ENCODE measurements at regions not wholly inside any gene's neighbourhood (a gene's known extent, or its start where the extent isn't known, plus 50 kb on each side); places are given as distances from the start of the nearest gene placed in this dataset.

DNA sequence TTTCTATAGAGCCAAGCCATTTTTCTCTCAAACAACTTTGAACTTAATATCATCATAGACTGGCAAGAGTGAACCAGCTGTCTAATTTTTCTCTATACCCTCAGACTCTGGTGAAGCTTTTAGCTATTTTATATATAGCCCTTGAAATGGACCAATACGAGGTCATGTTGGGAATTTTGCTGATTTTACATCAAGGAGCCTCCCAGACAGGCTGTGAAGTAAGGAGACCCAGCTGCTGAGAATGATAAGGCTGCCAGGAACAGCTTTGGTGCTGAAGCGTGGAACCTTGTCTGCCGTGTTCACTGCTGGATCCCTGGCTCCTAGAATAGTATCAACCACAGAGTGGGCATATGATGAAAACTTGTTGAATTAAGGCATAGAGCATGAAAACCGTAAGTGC lies 326.2 kb upstream of the NAV3 start:
- Histone ChIP-seq H3K79me2 (ENCODE audit: insufficient read depth, low read length) (no peaks in the 10 kb centered on the region), H3K36me3 (ENCODE audit: insufficient read depth, low read length) (no peaks in the 10 kb centered on the region), H3K27ac (ENCODE audit: low read depth, low read length) (no peak overlapping the region), H3K9me3 (ENCODE audit: low read depth, low read length) (no peaks in the 10 kb centered on the region), H3K4me1 (ENCODE audit: insufficient read depth, low read length) (peaks cover 2% of the 10 kb centered on the region), H4K20me1 (ENCODE audit: insufficient read depth, low read length) (no peaks in the 10 kb centered on the region), H3K27me3 (ENCODE audit: insufficient read depth, low read length) (no peaks in the 10 kb centered on the region), H3K4me2 (ENCODE audit: insufficient read depth, low read length) (no peak overlapping the region), H3K4me3 (ENCODE audit: insufficient read depth, low read length) (no peak overlapping the region), H2AFZ (ENCODE audit: low read length) (no peak overlapping the region)
- no peak for DNase-seq (ENCODE audit: insufficient read length, low spot score, missing footprints)
- TF ChIP-seq, protein P1, sequence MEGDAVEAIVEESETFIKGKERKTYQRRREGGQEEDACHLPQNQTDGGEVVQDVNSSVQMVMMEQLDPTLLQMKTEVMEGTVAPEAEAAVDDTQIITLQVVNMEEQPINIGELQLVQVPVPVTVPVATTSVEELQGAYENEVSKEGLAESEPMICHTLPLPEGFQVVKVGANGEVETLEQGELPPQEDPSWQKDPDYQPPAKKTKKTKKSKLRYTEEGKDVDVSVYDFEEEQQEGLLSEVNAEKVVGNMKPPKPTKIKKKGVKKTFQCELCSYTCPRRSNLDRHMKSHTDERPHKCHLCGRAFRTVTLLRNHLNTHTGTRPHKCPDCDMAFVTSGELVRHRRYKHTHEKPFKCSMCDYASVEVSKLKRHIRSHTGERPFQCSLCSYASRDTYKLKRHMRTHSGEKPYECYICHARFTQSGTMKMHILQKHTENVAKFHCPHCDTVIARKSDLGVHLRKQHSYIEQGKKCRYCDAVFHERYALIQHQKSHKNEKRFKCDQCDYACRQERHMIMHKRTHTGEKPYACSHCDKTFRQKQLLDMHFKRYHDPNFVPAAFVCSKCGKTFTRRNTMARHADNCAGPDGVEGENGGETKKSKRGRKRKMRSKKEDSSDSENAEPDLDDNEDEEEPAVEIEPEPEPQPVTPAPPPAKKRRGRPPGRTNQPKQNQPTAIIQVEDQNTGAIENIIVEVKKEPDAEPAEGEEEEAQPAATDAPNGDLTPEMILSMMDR (IDR thresholded peaks at IDR 0.05; ENCODE audit: extremely low read depth, low read depth, low read length), result no peak

- H3K4me1 ChIP-seq (ENCODE audit: insufficient read depth, low read length), result peaks cover 2% of the 10 kb centered on the region
- no peaks in the 10 kb centered on the region for H3K9me3 ChIP-seq (ENCODE audit: low read depth, low read length)
- TF ChIP-seq, protein P1 (IDR thresholded peaks at IDR 0.05; ENCODE audit: extremely low read depth, low read depth, low read length), result no peak
- no peaks in the 10 kb centered on the region for H3K36me3 ChIP-seq (ENCODE audit: insufficient read depth, low read length)
- no peak for DNase-seq (ENCODE audit: insufficient read length, low spot score, missing footprints)
- H3K4me3 ChIP-seq (ENCODE audit: insufficient read depth, low read length), result no peak overlapping the region
- H3K27me3 ChIP-seq (ENCODE audit: insufficient read depth, low read length), result no peaks in the 10 kb centered on the region
- no peak overlapping the region for H3K27ac ChIP-seq (ENCODE audit: low read depth, low read length)
- no peaks in the 10 kb centered on the region for H3K79me2 ChIP-seq (ENCODE audit: insufficient read depth, low read length)
- H4K20me1 ChIP-seq (ENCODE audit: insufficient read depth, low read length), result no peaks in the 10 kb centered on the region
- H2AFZ ChIP-seq (ENCODE audit: low read length), result no peak overlapping the region
- no peak overlapping the region for H3K4me2 ChIP-seq (ENCODE audit: insufficient read depth, low read length)
These were observed 330.6 kb upstream of the NAV3 start for GRCh38 chr12:77500089-77500488.

GRCh38 chr12:77497647-77498046 lies 333.0 kb upstream of the NAV3 start:
- no peak overlapping the region for H3K4me3 ChIP-seq (ENCODE audit: insufficient read depth, low read length)
- no peak overlapping the region for H3K4me2 ChIP-seq (ENCODE audit: insufficient read depth, low read length)
- no peak overlapping the region for H2AFZ ChIP-seq (ENCODE audit: low read length)
- no peaks in the 10 kb centered on the region for H3K27me3 ChIP-seq (ENCODE audit: insufficient read depth, low read length)
- peaks cover 2% of the 10 kb centered on the region for H3K4me1 ChIP-seq (ENCODE audit: insufficient read depth, low read length)
- no peak for DNase-seq (ENCODE audit: insufficient read length, low spot score, missing footprints)
- no peaks in the 10 kb centered on the region for H3K79me2 ChIP-seq (ENCODE audit: insufficient read depth, low read length)
- no peaks in the 10 kb centered on the region for H4K20me1 ChIP-seq (ENCODE audit: insufficient read depth, low read length)
- H3K27ac ChIP-seq (ENCODE audit: low read depth, low read length), result no peak overlapping the region
- TF ChIP-seq, protein P1 (IDR thresholded peaks at IDR 0.05; ENCODE audit: extremely low read depth, low read depth, low read length), result no peak
- no peaks in the 10 kb centered on the region for H3K9me3 ChIP-seq (ENCODE audit: low read depth, low read length)
- no peaks in the 10 kb centered on the region for H3K36me3 ChIP-seq (ENCODE audit: insufficient read depth, low read length)

GRCh38 chr12:77496714-77497113 lies 334.0 kb upstream of the NAV3 start:
- Histone ChIP-seq H4K20me1 (ENCODE audit: insufficient read depth, low read length) (no peaks in the 10 kb centered on the region), H3K4me2 (ENCODE audit: insufficient read depth, low read length) (no peak overlapping the region), H3K27ac (ENCODE audit: low read depth, low read length) (no peak overlapping the region), H3K36me3 (ENCODE audit: insufficient read depth, low read length) (no peaks in the 10 kb centered on the region), H3K9me3 (ENCODE audit: low read depth, low read length) (no peaks in the 10 kb centered on the region), H3K4me1 (ENCODE audit: insufficient read depth, low read length) (peaks cover 2% of the 10 kb centered on the region), H3K4me3 (ENCODE audit: insufficient read depth, low read length) (no peak overlapping the region), H3K79me2 (ENCODE audit: insufficient read depth, low read length) (no peaks in the 10 kb centered on the region), H2AFZ (ENCODE audit: low read length) (no peak overlapping the region), H3K27me3 (ENCODE audit: insufficient read depth, low read length) (no peaks in the 10 kb centered on the region)
- TF ChIP-seq, protein P1 (IDR thresholded peaks at IDR 0.05; ENCODE audit: extremely low read depth, low read depth, low read length), result no peak
- DNase-seq (ENCODE audit: insufficient read length, low spot score, missing footprints), result no peak

All from osteoblast (primary cell).